Retinal pigment epithelial cell (primary cell): ENCODE measurements at regions not wholly inside any gene's neighbourhood (a gene's known extent, or its start where the extent isn't known, plus 50 kb on each side); places are given as distances from the start of the nearest gene placed in this dataset.

Experiments used
- DNase-seq: peaks from one replicate; pipeline ENCODE4 v3.0.0-alpha.2; 2010; ENCODE audit warnings: low read depth
- H3K4me3 ChIP-seq: 2 replicates; pipeline ENCODE4 v1.5.1; 2011; ENCODE audit warnings: mild to moderate bottlenecking, low read length, control low read depth, moderate library complexity
- TF ChIP-seq, protein P1 (sequence below): conservative IDR thresholded peaks from 2 replicates; pipeline ENCODE4 v1.5.1; 2011; ENCODE audit warnings: low read depth, low read length, control low read depth, inconsistent platforms

DNA sequence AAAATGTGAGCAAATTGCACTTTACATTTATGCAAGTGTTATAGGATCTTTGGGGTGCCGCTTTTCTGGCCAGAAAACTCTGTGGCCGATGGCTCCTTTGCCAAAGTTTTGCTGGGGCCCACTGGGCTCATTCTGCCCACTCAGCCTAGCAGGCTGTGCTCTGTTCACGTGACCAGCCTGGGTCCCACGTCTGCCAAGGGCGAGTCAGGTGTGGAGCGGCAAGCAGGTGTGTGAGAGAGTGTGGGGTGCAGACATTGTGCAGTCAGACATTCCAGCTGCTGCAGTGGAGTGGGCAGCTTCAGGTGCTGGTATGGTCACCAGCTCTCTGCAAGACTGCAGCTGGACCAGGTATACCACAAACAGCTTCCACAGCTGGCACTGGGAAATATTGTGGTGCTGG, 2305.7 kb downstream of the PCDH9 start:
- TF ChIP-seq, protein P1, sequence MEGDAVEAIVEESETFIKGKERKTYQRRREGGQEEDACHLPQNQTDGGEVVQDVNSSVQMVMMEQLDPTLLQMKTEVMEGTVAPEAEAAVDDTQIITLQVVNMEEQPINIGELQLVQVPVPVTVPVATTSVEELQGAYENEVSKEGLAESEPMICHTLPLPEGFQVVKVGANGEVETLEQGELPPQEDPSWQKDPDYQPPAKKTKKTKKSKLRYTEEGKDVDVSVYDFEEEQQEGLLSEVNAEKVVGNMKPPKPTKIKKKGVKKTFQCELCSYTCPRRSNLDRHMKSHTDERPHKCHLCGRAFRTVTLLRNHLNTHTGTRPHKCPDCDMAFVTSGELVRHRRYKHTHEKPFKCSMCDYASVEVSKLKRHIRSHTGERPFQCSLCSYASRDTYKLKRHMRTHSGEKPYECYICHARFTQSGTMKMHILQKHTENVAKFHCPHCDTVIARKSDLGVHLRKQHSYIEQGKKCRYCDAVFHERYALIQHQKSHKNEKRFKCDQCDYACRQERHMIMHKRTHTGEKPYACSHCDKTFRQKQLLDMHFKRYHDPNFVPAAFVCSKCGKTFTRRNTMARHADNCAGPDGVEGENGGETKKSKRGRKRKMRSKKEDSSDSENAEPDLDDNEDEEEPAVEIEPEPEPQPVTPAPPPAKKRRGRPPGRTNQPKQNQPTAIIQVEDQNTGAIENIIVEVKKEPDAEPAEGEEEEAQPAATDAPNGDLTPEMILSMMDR, result no peak
- DNase-seq, result no peak
- no peak overlapping the region for H3K4me3 ChIP-seq

DNA sequence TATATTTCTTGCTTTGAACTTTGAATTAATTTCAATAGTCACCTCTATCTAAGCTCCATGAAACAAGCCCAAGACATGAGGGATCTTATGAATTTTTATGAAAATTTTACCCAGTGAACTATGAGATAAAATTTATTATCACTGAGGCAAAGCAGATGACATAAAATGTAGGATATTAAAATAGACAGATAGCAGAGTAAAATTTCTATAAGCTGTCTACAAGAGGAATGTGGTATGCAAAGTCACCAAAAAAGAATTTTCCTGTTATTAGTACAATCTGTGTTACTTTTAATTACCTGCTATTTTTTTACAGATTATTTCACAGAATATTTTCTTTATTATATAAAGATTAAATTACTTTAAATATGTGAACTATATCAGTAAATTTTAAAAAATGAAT, 2312.6 kb downstream of the PCDH9 start:
- no peak for DNase-seq
- H3K4me3 ChIP-seq, result no peak overlapping the region
- TF ChIP-seq, protein P1, result no peak

DNA sequence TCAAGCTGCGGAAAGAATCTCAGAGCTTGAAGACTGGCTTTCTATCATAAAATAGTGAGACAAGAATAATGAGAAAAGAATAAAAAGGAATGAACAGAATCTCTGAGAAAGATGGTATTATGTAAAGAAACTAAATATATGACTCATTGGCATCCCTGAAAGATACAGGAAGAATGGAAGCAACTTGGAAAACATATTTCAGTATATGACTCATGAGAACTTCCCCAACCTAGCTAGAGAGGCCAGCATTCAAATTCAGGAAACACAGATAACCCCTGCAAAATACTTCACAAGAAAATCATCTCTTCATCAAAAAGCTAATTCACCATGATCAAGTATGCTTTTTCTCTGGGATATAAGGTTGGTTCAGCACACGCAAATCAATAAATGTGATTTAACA, 2318.0 kb downstream of the PCDH9 start:
- H3K4me3 ChIP-seq, result no peak overlapping the region
- TF ChIP-seq, protein P1, result no peak
- DNase-seq, result peak; percentile 10

DNA sequence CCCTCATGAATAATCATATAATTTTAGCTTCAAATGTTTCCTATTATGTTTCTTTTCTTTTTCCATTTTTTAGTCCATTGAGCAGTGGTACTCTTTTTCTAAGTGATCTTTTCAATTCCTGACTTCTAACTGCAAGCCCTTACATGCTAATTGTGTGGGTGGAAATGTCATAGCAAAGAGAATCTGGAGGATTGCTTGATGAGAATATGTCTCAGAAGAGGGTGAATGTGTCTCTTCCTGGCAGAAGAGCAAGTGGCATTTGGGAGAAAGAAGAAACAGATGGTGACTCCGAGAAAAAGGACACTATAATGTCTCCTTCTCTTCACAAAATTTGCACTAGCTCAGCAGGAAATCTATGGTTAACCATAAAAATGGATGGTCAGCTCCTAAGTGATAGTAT, 2320.0 kb downstream of the PCDH9 start:
- TF ChIP-seq, protein P1, result no peak
- no peak for DNase-seq
- no peak overlapping the region for H3K4me3 ChIP-seq

DNA sequence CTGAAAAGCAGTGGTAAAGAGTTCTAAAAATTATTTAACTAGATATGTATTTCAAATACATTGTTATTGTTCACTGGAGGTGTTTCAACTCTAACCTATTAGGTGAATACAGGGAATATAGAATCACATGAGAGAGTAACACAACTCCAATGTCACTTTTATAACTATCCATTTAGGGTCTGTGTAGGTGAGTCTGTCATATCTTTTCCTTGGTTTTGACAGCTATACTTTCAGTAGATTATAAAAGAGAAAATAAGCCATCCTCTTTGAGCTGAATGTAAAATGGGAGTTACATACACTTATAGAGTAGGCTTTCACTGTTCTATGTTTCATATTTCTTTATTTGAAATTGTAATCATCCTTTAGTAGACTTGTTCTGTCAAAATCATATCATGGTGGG, 2321.0 kb downstream of the PCDH9 start:
- TF ChIP-seq, protein P1, result no peak
- no peak overlapping the region for H3K4me3 ChIP-seq
- DNase-seq, result no peak

- no peak for DNase-seq
- H3K4me3 ChIP-seq, result no peak overlapping the region
- TF ChIP-seq, protein P1, result no peak
Measured at GRCh38 chr13:64900039-64900438, 2330.1 kb downstream of the PCDH9 start.

- TF ChIP-seq, protein P1, result no peak
- no peak overlapping the region for H3K4me3 ChIP-seq
- no peak for DNase-seq
Measured at GRCh38 chr13:64884976-64885375, 2345.2 kb downstream of the PCDH9 start.
